IMR-90 (cell line): ENCODE measurements at regions not wholly inside any gene's neighbourhood (a gene's known extent, or its start where the extent isn't known, plus 50 kb on each side); places are given as distances from the start of the nearest gene placed in this dataset.

Experiments
- ATAC-seq: fragments of 200-7000 bp; cut with Tn5 transposase; 2 replicates; pipeline ENCODE4 v1.9.1; 2020; ENCODE audit warnings: low read depth, mild to moderate bottlenecking, moderate library complexity
- BruUV-seq: library from RNA; stranded (reverse); fragments of 400-500 nt; replicated peaks from 2 replicates; lab custom pipeline; 2021; lab: Mats Ljungman, UMichigan
- CTCF ChIA-PET: fragments of 300-600 bp; formaldehyde crosslinking; extraction: SDS; loops from one replicate; lab custom pipeline; 2021; ENCODE audit warnings: antibody characterized with exemption; lab: Yijun Ruan, JAX
- POLR2A ChIA-PET: fragments of 300-600 bp; sonication (Branson Sonifier 250); formaldehyde crosslinking; loops from one replicate; lab custom pipeline; 2022; ENCODE audit warnings: antibody characterized with exemption; ENCODE audit not compliant: unreplicated experiment; lab: Charles Lee
- DNase-seq: peaks from one replicate; pipeline ENCODE4 v3.0.0; 2013
- H2AFZ ChIP-seq: replicated peaks from 2 replicates; pipeline ENCODE3; 2013; ENCODE audit warnings: low read length, mild to moderate bottlenecking; ENCODE audit not compliant: poor library complexity
- H2AK5ac ChIP-seq: 2 replicates; pipeline ENCODE4 v1.6.1; 2013; ENCODE audit warnings: low read depth, low read length, inconsistent platforms
- H2AK9ac ChIP-seq: replicated peaks from 2 replicates; pipeline ENCODE3; 2013; ENCODE audit warnings: mild to moderate bottlenecking, low read depth, low read length, moderate library complexity; ENCODE audit not compliant: poor library complexity
- H2BK120ac ChIP-seq: 2 replicates; pipeline ENCODE4 v1.6.1; 2013; ENCODE audit warnings: low read depth, low read length, inconsistent platforms
- H2BK15ac ChIP-seq: 3 replicates; pipeline ENCODE4 v1.6.1; 2013; ENCODE audit warnings: low read depth, low read length, inconsistent platforms
- H2BK20ac ChIP-seq: 2 replicates; pipeline ENCODE4 v1.6.1; 2013; ENCODE audit warnings: low read depth, mild to moderate bottlenecking, inconsistent platforms, low read length, moderate library complexity
- H2BK5ac ChIP-seq: 2 replicates; pipeline ENCODE4 v1.6.1; 2013; ENCODE audit warnings: mild to moderate bottlenecking, low read depth, low read length, inconsistent platforms; ENCODE audit not compliant: poor library complexity, severe bottlenecking
- H3K14ac ChIP-seq: replicated peaks from 2 replicates; pipeline ENCODE4 v1.6.1; 2013; ENCODE audit warnings: low read depth, low read length, inconsistent platforms
- H3K18ac ChIP-seq: 2 replicates; pipeline ENCODE4 v1.6.1; 2013; ENCODE audit warnings: low read depth, low read length, control low read depth
- H3K23ac ChIP-seq: 2 replicates; pipeline ENCODE4 v1.6.1; 2013; ENCODE audit warnings: low read depth, low read length, inconsistent platforms
- H3K27ac ChIP-seq: 2 replicates; pipeline ENCODE4 v1.5.1; 2013; ENCODE audit warnings: mild to moderate bottlenecking, control low read depth, low read length; ENCODE audit not compliant: insufficient read depth
- H3K27me3 ChIP-seq: 2 replicates; pipeline ENCODE4 v1.6.1; 2013; ENCODE audit warnings: low read length; ENCODE audit not compliant: control insufficient read depth, insufficient read depth
- H3K36me3 ChIP-seq: 2 replicates; pipeline ENCODE4 v1.6.1; 2013; ENCODE audit warnings: low read length, mixed read lengths; ENCODE audit not compliant: control insufficient read depth, insufficient read depth
- H3K4ac ChIP-seq: 2 replicates; pipeline ENCODE4 v1.6.1; 2013; ENCODE audit warnings: low read depth, low read length, inconsistent platforms
- H3K4me1 ChIP-seq: 2 replicates; pipeline ENCODE4 v1.6.1; 2013; ENCODE audit warnings: low read length, mixed read lengths; ENCODE audit not compliant: control insufficient read depth, insufficient read depth
- H3K4me2 ChIP-seq: 2 replicates; pipeline ENCODE4 v1.6.1; 2013; ENCODE audit warnings: low read depth, mild to moderate bottlenecking, control low read depth, low read length, moderate library complexity
- H3K4me3 ChIP-seq: 2 replicates; pipeline ENCODE4 v1.5.1; 2013; ENCODE audit warnings: low read depth, mild to moderate bottlenecking, control low read depth, low read length, moderate library complexity; ENCODE audit not compliant: insufficient read depth
- H3K56ac ChIP-seq: 2 replicates; pipeline ENCODE4 v1.6.1; 2013; ENCODE audit warnings: low read length, inconsistent platforms; ENCODE audit not compliant: insufficient read depth; ENCODE audit errors: extremely low read depth
- H3K79me1 ChIP-seq, 2 experiments: 2 replicates each; pipeline ENCODE4 v1.6.1; 2013; ENCODE audit warnings: low read length in 2 of 2, inconsistent platforms in 1 of 2, low read depth in 1 of 2
- H3K9ac ChIP-seq: 2 replicates; pipeline ENCODE4 v1.6.1; 2013; ENCODE audit warnings: low read depth, low read length, control low read depth
- H3K9me1 ChIP-seq: 2 replicates; pipeline ENCODE4 v1.6.1; 2013; ENCODE audit warnings: low read length, inconsistent platforms; ENCODE audit not compliant: insufficient read depth
- H3K9me3 ChIP-seq: 2 replicates; pipeline ENCODE4 v1.6.1; 2013; ENCODE audit warnings: low read length; ENCODE audit not compliant: control insufficient read depth, insufficient read depth
- H4K20me1 ChIP-seq: 2 replicates; pipeline ENCODE4 v1.6.1; 2013; ENCODE audit warnings: low read length, inconsistent platforms; ENCODE audit not compliant: insufficient read depth
- H4K5ac ChIP-seq: 2 replicates; pipeline ENCODE4 v1.6.1; 2013; ENCODE audit warnings: mild to moderate bottlenecking, low read depth, low read length, control low read depth
- H4K8ac ChIP-seq, 2 experiments: 2 replicates each; pipeline ENCODE4 v1.6.1; 2013; ENCODE audit warnings: low read depth in 2 of 2, low read length in 2 of 2, control low read depth in 1 of 2, inconsistent platforms in 1 of 2
- H4K91ac ChIP-seq: 2 replicates; pipeline ENCODE4 v1.6.1; 2013; ENCODE audit warnings: low read depth, low read length, inconsistent platforms; ENCODE audit not compliant: insufficient read depth
- CEBPB ChIP-seq: IDR thresholded peaks from 2 replicates; pipeline ENCODE4 v1.6.1; 2012; ENCODE audit warnings: low read depth, low read length, improper control_type of control experiment
- NFE2L2 ChIP-seq: fragments of 150-350 bp; IDR thresholded peaks from 2 replicates; pipeline ENCODE4 v1.6.1; 2016; ENCODE audit warnings: low read depth, mild to moderate bottlenecking, low read length
- RCOR1 ChIP-seq: IDR thresholded peaks from 2 replicates; pipeline ENCODE4 v1.6.1; 2012; ENCODE audit warnings: mild to moderate bottlenecking, low read length, improper control_type of control experiment; ENCODE audit not compliant: insufficient replicate concordance
- WGBS, 2 experiments: methylation state at CpG; one replicate each; pipeline versions ENCODE4 v1.1.5 to v1.1.7; 2013; ENCODE audit warnings: missing lambda C conversion rate in 2 of 2; ENCODE audit not compliant: insufficient read length in 1 of 2; ENCODE audit errors: extremely low coverage in 2 of 2; 5-methylcytosine and 5-hydroxymethylcytosine counted together
- dilution Hi-C: fragments of 300-500 bp; cut with HindIII; formaldehyde crosslinking; loops from one replicate; pipeline ENCODE4 v1.14.3; 2018; ENCODE audit warnings: low sequenced_read_pairs; ENCODE audit not compliant: unreplicated experiment
- in situ Hi-C: fragments of 300-500 bp; cut with MboI; formaldehyde crosslinking; loops from 3 replicates; pipeline ENCODE4 v1.14.3; 2019; ENCODE audit warnings: low sequenced_read_pairs, inconsistent platforms, mixed read lengths
- intact Hi-C: fragments of 100-400 bp; cut with micrococcal nuclease; formaldehyde crosslinking; loops from 2 replicates; pipeline ENCODE4 v1.10.0; 2022

- Histone ChIP-seq H3K14ac (no peak overlapping the region), H4K20me1 (no peaks in the 10 kb centered on the region), H3K18ac (no peak overlapping the region), H3K23ac (no peak overlapping the region), H4K91ac (no peak overlapping the region), H2AK9ac (no peak overlapping the region), H3K9me1 (no peaks in the 10 kb centered on the region), H3K56ac (no peak overlapping the region), H4K8ac (no peak overlapping the region), H3K4me2 (no peak overlapping the region), H2BK15ac (no peak overlapping the region), H2BK120ac (no peak overlapping the region), H3K27ac (no peak overlapping the region), H2AFZ (no peak overlapping the region), H3K4me1 (no peaks in the 10 kb centered on the region), H3K36me3 (no peaks in the 10 kb centered on the region), H3K9ac (no peak overlapping the region), H3K4me3 (no peak overlapping the region), H3K27me3 (no peaks in the 10 kb centered on the region), H3K4ac (no peak overlapping the region), H2AK5ac (no peak overlapping the region), H4K5ac (no peak overlapping the region), H2BK5ac (no peak overlapping the region), H3K9me3 (no peaks in the 10 kb centered on the region), H3K79me1 (no peaks in the 10 kb centered on the region), H2BK20ac (no peak overlapping the region)
- no TSS peak for BruUV-seq
- intact Hi-C loops, result no loop called here
- ChIA-PET POLR2A (no interaction called here), CTCF (no interaction called here)
- dilution Hi-C loops, result no loop called here
- in situ Hi-C loops, result no loop called here
- TF ChIP-seq RCOR1 (no peak), CEBPB (no peak), NFE2L2 (no peak)
- DNase-seq, result no peak
- no CpG with 5 or more reads among the region's 1 CpG for WGBS, 2 experiments
- ATAC-seq, result no peak
Observed at GRCh38 chr3:102802819-102803420, 368.1 kb downstream of the ZPLD1 start.
